Tibial nerve (tissue), 3 donors: ENCODE measurements at regions not wholly inside any gene's neighbourhood (a gene's known extent, or its start where the extent isn't known, plus 50 kb on each side); places are given as distances from the start of the nearest gene placed in this dataset.

Experiments
- CTCF ChIP-seq, 5 experiments: fragments of 200-600 bp in 3 of 5; fragments of 450-650 bp in 2 of 5; sonication (generic) in 3 of 5; IDR thresholded peaks; one replicate each; pipeline ENCODE4 v1.5.1; 2016 to 2019; ENCODE audit warnings: antibody characterized with exemption in 5 of 5, mild to moderate bottlenecking in 3 of 5, moderate library complexity in 2 of 5
- POLR2A ChIP-seq, 2 donors: fragments of 450-650 bp; IDR thresholded peaks; one replicate each; pipeline ENCODE4 v1.6.1; 2017; ENCODE audit warnings: antibody characterized with exemption in 2 of 2, mild to moderate bottlenecking in 2 of 2, moderate library complexity in 2 of 2

DNA sequence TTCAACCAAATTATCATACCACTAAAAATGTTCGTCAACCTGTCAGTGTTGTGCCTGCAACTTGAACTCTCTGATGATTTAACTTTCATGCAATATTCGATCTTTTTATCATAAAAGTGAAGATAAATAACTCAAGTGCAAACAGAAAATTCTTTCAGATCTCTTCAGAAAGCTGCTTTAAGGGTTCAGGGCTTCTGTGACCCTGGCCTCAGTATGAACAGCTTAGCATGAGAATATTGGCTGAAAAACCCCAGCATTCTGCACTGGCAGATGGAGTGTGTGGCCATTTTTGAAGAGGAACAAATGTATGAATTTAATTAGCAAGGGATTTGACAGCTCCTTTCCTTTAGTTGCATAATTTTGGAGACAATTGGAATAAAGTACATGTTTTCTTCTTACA is 851.4 kb upstream of the SOX11 start:
- TF ChIP-seq CTCF (IDR thresholded peaks at IDR 0.05): no peak
- TF ChIP-seq POLR2A (IDR thresholded peaks at IDR 0.05): no peak
